ENCODE measurements at regions not wholly inside any gene's neighbourhood (a gene's known extent, or its start where the extent isn't known, plus 50 kb on each side); places are given as distances from the start of the nearest gene placed in this dataset.

GRCh38 chr13:74226791-74227475 is 92.7 kb upstream of the KLF12 start:
- no peak for DNase-seq (ENCODE audit: extremely low read depth, low read depth, low spot score)

GRCh38 chr13:74221752-74222151 is 87.5 kb upstream of the KLF12 start:
- DNase-seq (ENCODE audit: extremely low read depth, low read depth, low spot score) = no peak

- no peak for DNase-seq (ENCODE audit: extremely low read depth, low read depth, low spot score)
Observed at GRCh38 chr13:74219566-74219965, 85.4 kb upstream of the KLF12 start.

GRCh38 chr13:74218291-74218690 is 84.1 kb upstream of the KLF12 start:
- no peak for DNase-seq (ENCODE audit: extremely low read depth, low read depth, low spot score)

GRCh38 chr13:74217811-74218210 is 83.6 kb upstream of the KLF12 start:
- no peak for DNase-seq (ENCODE audit: extremely low read depth, low read depth, low spot score)

- no peak for DNase-seq (ENCODE audit: extremely low read depth, low read depth, low spot score)
Observed at GRCh38 chr13:74215420-74215819, 81.2 kb upstream of the KLF12 start.

GRCh38 chr13:74214321-74214720 is 80.1 kb upstream of the KLF12 start:
- DNase-seq (ENCODE audit: extremely low read depth, low read depth, low spot score) = no peak

GRCh38 chr13:74210693-74211393 is 76.6 kb upstream of the KLF12 start:
- no peak for DNase-seq (ENCODE audit: extremely low read depth, low read depth, low spot score)

GRCh38 chr13:74206855-74207254 is 72.7 kb upstream of the KLF12 start:
- no peak for DNase-seq (ENCODE audit: extremely low read depth, low read depth, low spot score)

GRCh38 chr13:74206061-74206561 is 71.9 kb upstream of the KLF12 start:
- no peak for DNase-seq (ENCODE audit: extremely low read depth, low read depth, low spot score)

- no peak for DNase-seq (ENCODE audit: extremely low read depth, low read depth, low spot score)
Observed at GRCh38 chr13:74205313-74205690, 71.1 kb upstream of the KLF12 start.

GRCh38 chr13:74204602-74205312 is 70.6 kb upstream of the KLF12 start:
- DNase-seq (ENCODE audit: extremely low read depth, low read depth, low spot score) = no peak

- no peak for DNase-seq (ENCODE audit: extremely low read depth, low read depth, low spot score)
Observed at GRCh38 chr13:74203576-74203975, 69.4 kb upstream of the KLF12 start.

GRCh38 chr13:74202129-74202813 is 68.1 kb upstream of the KLF12 start:
- no peak for DNase-seq (ENCODE audit: extremely low read depth, low read depth, low spot score)

- DNase-seq (ENCODE audit: extremely low read depth, low read depth, low spot score) = no peak
Observed at GRCh38 chr13:74201530-74201929, 67.3 kb upstream of the KLF12 start.

- no peak for DNase-seq (ENCODE audit: extremely low read depth, low read depth, low spot score)
Observed at GRCh38 chr13:74200081-74200480, 65.9 kb upstream of the KLF12 start.

GRCh38 chr13:74197677-74198429 is 63.6 kb upstream of the KLF12 start:
- DNase-seq (ENCODE audit: extremely low read depth, low read depth, low spot score) = no peak

- no peak for DNase-seq (ENCODE audit: extremely low read depth, low read depth, low spot score)
Observed at GRCh38 chr13:74194846-74195245, 60.6 kb upstream of the KLF12 start.

GRCh38 chr13:74193391-74193790 is 59.2 kb upstream of the KLF12 start:
- DNase-seq (ENCODE audit: extremely low read depth, low read depth, low spot score) = peak; percentile 77

GRCh38 chr13:74191410-74191809 is 57.2 kb upstream of the KLF12 start:
- no peak for DNase-seq (ENCODE audit: extremely low read depth, low read depth, low spot score)

Data from glomerular endothelial cell (primary cell).